Fibroblast of pulmonary artery (primary cell): ENCODE measurements at regions not wholly inside any gene's neighbourhood (a gene's known extent, or its start where the extent isn't known, plus 50 kb on each side); places are given as distances from the start of the nearest gene placed in this dataset.
A peak's percentile ranks its signal among the peaks of the same experiment; 100 is the strongest.

Experiments
- DNase-seq: peaks from one replicate; pipeline ENCODE4 v3.0.0-alpha.2; 2010; ENCODE audit warnings: low read depth
- H3K4me3 ChIP-seq: replicated peaks from 2 replicates; pipeline ENCODE4 v1.5.1; 2011; ENCODE audit warnings: low read depth, mild to moderate bottlenecking, control low read depth, low read length, moderate library complexity
- CTCF ChIP-seq: IDR thresholded peaks from 2 replicates; pipeline ENCODE4 v1.5.1; 2011; ENCODE audit warnings: mild to moderate bottlenecking, control low read depth, low read length, inconsistent platforms; ENCODE audit errors: missing control alignments

GRCh38 chr2:222351035-222351434 is 52.2 kb upstream of the PAX3 start:
- DNase-seq, result no peak
- H3K4me3 ChIP-seq, result no peak overlapping the region
- TF ChIP-seq CTCF, result no peak

- TF ChIP-seq CTCF, result no peak
- no peak for DNase-seq
Observed at GRCh38 chr2:222352981-222353380, 54.2 kb upstream of the PAX3 start.

GRCh38 chr2:222353993-222354392 is 55.2 kb upstream of the PAX3 start:
- no peak for TF ChIP-seq CTCF
- DNase-seq, result no peak
- no peak overlapping the region for H3K4me3 ChIP-seq

More at GRCh38 chr2:222352981-222353380, 54.2 kb upstream of the PAX3 start:
- no peak overlapping the region for H3K4me3 ChIP-seq

GRCh38 chr2:222355860-222356259 is 57.1 kb upstream of the PAX3 start:
- no peak for TF ChIP-seq CTCF
- no peak for DNase-seq
- no peak overlapping the region for H3K4me3 ChIP-seq

GRCh38 chr2:222357930-222358329 is 59.1 kb upstream of the PAX3 start:
- no peak overlapping the region for H3K4me3 ChIP-seq
- TF ChIP-seq CTCF, result no peak
- DNase-seq, result no peak

- peak; percentile 92 for DNase-seq
- no peak overlapping the region for H3K4me3 ChIP-seq
- TF ChIP-seq CTCF, result no peak
Observed at GRCh38 chr2:222358876-222359275, 60.1 kb upstream of the PAX3 start.

GRCh38 chr2:222360146-222360545 is 61.3 kb upstream of the PAX3 start:
- no peak overlapping the region for H3K4me3 ChIP-seq
- TF ChIP-seq CTCF, result no peak
- DNase-seq, result no peak
